HepG2 (cell line): ENCODE measurements at regions not wholly inside any gene's neighbourhood (a gene's known extent, or its start where the extent isn't known, plus 50 kb on each side); places are given as distances from the start of the nearest gene placed in this dataset.

Experiments used
- ATAC-seq: fragments of 200-7000 bp; cut with Tn5 transposase; 3 replicates; pipeline ENCODE4 v1.9.1; 2020; ENCODE audit warnings: mild to moderate bottlenecking, moderate library complexity
- BruUV-seq: library from RNA; stranded (reverse); fragments of 400-500 nt; replicated peaks from 2 replicates; lab custom pipeline; 2021; lab: Mats Ljungman, UMichigan
- CTCF ChIA-PET: fragments of 300-600 bp; formaldehyde crosslinking; extraction: SDS; loops from one replicate; lab custom pipeline; 2021; ENCODE audit warnings: low total read pairs, inconsistent platforms, low intra/inter-chr PET ratio; lab: Yijun Ruan, JAX
- POLR2A ChIA-PET: fragments of 350-600 bp; sonication (Branson Sonifier 250); formaldehyde crosslinking; loops from one replicate; lab custom pipeline; 2020; ENCODE audit warnings: antibody characterized with exemption, inconsistent platforms; lab: Yijun Ruan, JAX
- DNase-seq: peaks from one replicate; pipeline ENCODE4 v3.0.0-alpha.2; 2015; ENCODE audit warnings: low spot score
- FAIRE-seq: peaks from 3 replicates; lab custom pipeline; 2011; peaks lifted over from hg19 to GRCh38; lab: Jason Lieb, UNC
- H2AFZ ChIP-seq: one replicate; pipeline ENCODE4 v1.6.1; 2011; ENCODE audit warnings: low read length, inconsistent platforms
- H3K27ac ChIP-seq: fragments of 300-600 bp; 3 replicates; pipeline ENCODE4 v1.8.0; 2011; ENCODE audit warnings: mixed run types, mild to moderate bottlenecking, mixed read lengths, low read length, inconsistent platforms; ENCODE audit not compliant: insufficient read depth; ENCODE audit errors: extremely low read length
- H3K27me3 ChIP-seq, 2 experiments: fragments of 200-600 bp in 1 of 2; 2 replicates in 1 of 2; 3 replicates in 1 of 2; pipeline versions ENCODE4 v1.6.0 to v1.8.0; 2011; ENCODE audit warnings: low read length in 2 of 2, mild to moderate bottlenecking in 2 of 2, moderate library complexity in 2 of 2, inconsistent platforms in 1 of 2; ENCODE audit not compliant: insufficient read depth in 2 of 2, control insufficient read depth in 1 of 2
- H3K36me3 ChIP-seq, 2 experiments: fragments of 200-600 bp in 1 of 2; replicated peaks in 1 of 2; 2 replicates in 1 of 2; 3 replicates in 1 of 2; pipeline versions ENCODE4 v1.5.1 to v1.8.0; 2011; ENCODE audit warnings: low read length in 2 of 2, inconsistent platforms in 1 of 2; ENCODE audit not compliant: insufficient read depth in 2 of 2, control insufficient read depth in 1 of 2
- H3K4me1 ChIP-seq: 2 replicates; pipeline ENCODE4 v1.5.1; 2012; ENCODE audit warnings: low read length, inconsistent platforms; ENCODE audit not compliant: insufficient read depth
- H3K4me2 ChIP-seq: 2 replicates; pipeline ENCODE4 v1.6.0; 2011; ENCODE audit warnings: low read depth, low read length, inconsistent platforms
- H3K4me3 ChIP-seq, 3 experiments: fragments of 200-600 bp in 1 of 3; sonication (generic), shearing (Covaris generic) in 1 of 3; replicated peaks in 1 of 3; 2 replicates each; pipeline ENCODE4 v1.5.1; 2011 to 2016; ENCODE audit warnings: low read length in 3 of 3, inconsistent platforms in 2 of 3, low read depth in 2 of 3, mild to moderate bottlenecking in 2 of 3, control low read depth in 1 of 3, mixed read lengths in 1 of 3; ENCODE audit not compliant: insufficient read depth in 1 of 3
- H3K79me2 ChIP-seq: one replicate; pipeline ENCODE4 v1.6.1; 2011; ENCODE audit warnings: low read length, inconsistent platforms; ENCODE audit not compliant: insufficient read depth
- H3K9ac ChIP-seq: 2 replicates; pipeline ENCODE4 v1.6.0; 2011; ENCODE audit warnings: mild to moderate bottlenecking, low read depth, low read length, inconsistent platforms; ENCODE audit not compliant: insufficient read depth
- H3K9me3 ChIP-seq: 2 replicates; pipeline ENCODE4 v1.5.1; 2012; ENCODE audit warnings: mild to moderate bottlenecking, low read length
- H4K20me1 ChIP-seq: 2 replicates; pipeline ENCODE4 v1.6.0; 2011; ENCODE audit warnings: inconsistent platforms, mild to moderate bottlenecking, low read length, moderate library complexity; ENCODE audit not compliant: insufficient read depth
- ZFP36L2 ChIP-seq: sonication (generic); formaldehyde crosslinking; IDR thresholded peaks from 2 replicates; pipeline ENCODE4 v1.4.0; 2020; ENCODE audit warnings: missing genetic modification reagents
- ZNF292 ChIP-seq: sonication (generic); formaldehyde crosslinking; IDR thresholded peaks from 2 replicates; pipeline ENCODE4 v1.8.1; 2022; ENCODE audit warnings: mild to moderate bottlenecking, low read depth, missing genetic modification reagents, borderline replicate concordance
- ZNF468 ChIP-seq: sonication (generic); formaldehyde crosslinking; IDR thresholded peaks from 2 replicates; pipeline ENCODE4 v1.8.0; 2022; ENCODE audit warnings: mild to moderate bottlenecking, moderate library complexity, missing genetic modification reagents
- WGBS: methylation state at CpG from one replicate; pipeline ENCODE4 v1.1.6; 2017; ENCODE audit warnings: low lambda C conversion rate; 5-methylcytosine and 5-hydroxymethylcytosine counted together
- in situ Hi-C: cut with HindIII; loops from 2 replicates; pipeline ENCODE4 v1.10.0; 2017; ENCODE audit warnings: low pct_unique_long_range_greater_than_20kb; ENCODE audit not compliant: extremely low pct_ligation_motif_present
- intact Hi-C: fragments of 100-400 bp; cut with micrococcal nuclease; formaldehyde crosslinking; loops from one replicate; pipeline ENCODE4 v1.10.0; 2022; ENCODE audit not compliant: unreplicated experiment

- ChIA-PET POLR2A (interaction anchor here (1.1 kb wide), 1 partner anchor 36 kb away, joined by 5 read pairs; no protein-coding TSS in a partner anchor), CTCF (no interaction called here)
- ATAC-seq: no peak
- no peaks in the 10 kb centered on the region for H3K36me3 ChIP-seq
- H3K4me3 ChIP-seq: no peak overlapping the region
- peaks cover 55% of the 10 kb centered on the region for H3K4me1 ChIP-seq
- no peaks in the 10 kb centered on the region for H3K27me3 ChIP-seq
- no peak overlapping the region for H3K4me2 ChIP-seq
- no peak overlapping the region for H3K27ac ChIP-seq
- 96% methylated on average over 6 of the region's 6 CpGs for WGBS
- TF ChIP-seq ZFP36L2 (CRISPR knock-in tag) (no peak), ZNF468 (CRISPR knock-in tag) (no peak)
- no peak for FAIRE-seq
- intact Hi-C loops (no loop called here), in situ Hi-C loops (no loop called here)
- no peaks in the 10 kb centered on the region for H3K9me3 ChIP-seq
- H3K79me2 ChIP-seq: no peaks in the 10 kb centered on the region
- no peak for DNase-seq
- no peak overlapping the region for H2AFZ ChIP-seq
- H3K9ac ChIP-seq: no peak overlapping the region
- H4K20me1 ChIP-seq: no peaks in the 10 kb centered on the region
- no TSS peak for BruUV-seq
Measured at GRCh38 chrX:20325786-20326388, 59.2 kb upstream of the RPS6KA3 start.

- Histone ChIP-seq H3K79me2 (no peaks in the 10 kb centered on the region), H3K27ac (peak overlapping the region; percentile 79), H3K4me2 (no peak overlapping the region), H3K36me3 (no peaks in the 10 kb centered on the region), H3K9ac (no peak overlapping the region), H2AFZ (no peak overlapping the region), H4K20me1 (no peaks in the 10 kb centered on the region), H3K9me3 (no peaks in the 10 kb centered on the region), H3K27me3 (no peaks in the 10 kb centered on the region), H3K4me3 (no peak overlapping the region), H3K4me1 (peaks cover 67% of the 10 kb centered on the region)
- no TSS peak for BruUV-seq
- ChIA-PET POLR2A (interaction anchor here (1.4 kb wide), 1 partner anchor 40 kb away, joined by 4 read pairs; no protein-coding TSS in a partner anchor), CTCF (no interaction called here)
- no peak for TF ChIP-seq ZNF292
- FAIRE-seq: no peak
- 97% methylated on average over 3 of the region's 5 CpGs for WGBS
- in situ Hi-C loops (no loop called here), intact Hi-C loops (no loop called here)
- ATAC-seq: no peak
- DNase-seq: no peak
Measured at GRCh38 chrX:20322887-20323286, 56.2 kb upstream of the RPS6KA3 start.
